ENCODE measurements at regions not wholly inside any gene's neighbourhood (a gene's known extent, or its start where the extent isn't known, plus 50 kb on each side); places are given as distances from the start of the nearest gene placed in this dataset.

- H3K4me3 ChIP-seq (ENCODE audit: low read depth, low read length), result no peak overlapping the region
- no peak for DNase-seq (ENCODE audit: low read depth)
- TF ChIP-seq CTCF (IDR thresholded peaks at IDR 0.05; ENCODE audit: low read depth, low read length), result no peak
- no peak for TF ChIP-seq POLR2A (IDR thresholded peaks at IDR 0.05; ENCODE audit: extremely low read depth, insufficient read length)
- no peak for TF ChIP-seq MAX (IDR thresholded peaks at IDR 0.05; ENCODE audit: low read depth, low read length)
- no peak for TF ChIP-seq MYC (IDR thresholded peaks at IDR 0.05; ENCODE audit: low read depth, low read length)
Observed at GRCh38 chr6:113648698-113649097, 208.4 kb upstream of the MARCKS start.

GRCh38 chr6:113649276-113649675 lies 207.9 kb upstream of the MARCKS start:
- DNase-seq (ENCODE audit: low read depth), result peak; percentile 28
- TF ChIP-seq CTCF (IDR thresholded peaks at IDR 0.05; ENCODE audit: low read depth, low read length) (no peak), MAX (IDR thresholded peaks at IDR 0.05; ENCODE audit: low read depth, low read length) (no peak), POLR2A (IDR thresholded peaks at IDR 0.05; ENCODE audit: extremely low read depth, insufficient read length) (no peak), MYC (IDR thresholded peaks at IDR 0.05; ENCODE audit: low read depth, low read length) (no peak)
- H3K4me3 ChIP-seq (ENCODE audit: low read depth, low read length), result no peak overlapping the region

GRCh38 chr6:113649880-113650609 lies 207.1 kb upstream of the MARCKS start:
- DNase-seq (ENCODE audit: low read depth), result no peak
- TF ChIP-seq MYC (IDR thresholded peaks at IDR 0.05; ENCODE audit: low read depth, low read length) (no peak), CTCF (IDR thresholded peaks at IDR 0.05; ENCODE audit: low read depth, low read length) (no peak), POLR2A (IDR thresholded peaks at IDR 0.05; ENCODE audit: extremely low read depth, insufficient read length) (no peak), MAX (IDR thresholded peaks at IDR 0.05; ENCODE audit: low read depth, low read length) (no peak)
- no peak overlapping the region for H3K4me3 ChIP-seq (ENCODE audit: low read depth, low read length)

GRCh38 chr6:113650610-113650979 lies 206.6 kb upstream of the MARCKS start:
- no peak overlapping the region for H3K4me3 ChIP-seq (ENCODE audit: low read depth, low read length)
- DNase-seq (ENCODE audit: low read depth), result no peak
- TF ChIP-seq MYC (IDR thresholded peaks at IDR 0.05; ENCODE audit: low read depth, low read length), result no peak
- TF ChIP-seq CTCF (IDR thresholded peaks at IDR 0.05; ENCODE audit: low read depth, low read length), result no peak
- no peak for TF ChIP-seq POLR2A (IDR thresholded peaks at IDR 0.05; ENCODE audit: extremely low read depth, insufficient read length)
- no peak for TF ChIP-seq MAX (IDR thresholded peaks at IDR 0.05; ENCODE audit: low read depth, low read length)

GRCh38 chr6:113651120-113651519 lies 206.0 kb upstream of the MARCKS start:
- DNase-seq (ENCODE audit: low read depth), result no peak
- no peak overlapping the region for H3K4me3 ChIP-seq (ENCODE audit: low read depth, low read length)
- TF ChIP-seq MAX (IDR thresholded peaks at IDR 0.05; ENCODE audit: low read depth, low read length) (no peak), CTCF (IDR thresholded peaks at IDR 0.05; ENCODE audit: low read depth, low read length) (no peak), POLR2A (IDR thresholded peaks at IDR 0.05; ENCODE audit: extremely low read depth, insufficient read length) (no peak), MYC (IDR thresholded peaks at IDR 0.05; ENCODE audit: low read depth, low read length) (no peak)

All from NB4 (cell line).